GM19023 (cell line): ENCODE measurements at regions not wholly inside any gene's neighbourhood (a gene's known extent, or its start where the extent isn't known, plus 50 kb on each side); places are given as distances from the start of the nearest gene placed in this dataset.

Experiments
- ATAC-seq: cut with Tn5 transposase; IDR thresholded peaks from one replicate; pipeline ENCODE4 v1.9.1; 2021; ENCODE audit warnings: mild to moderate bottlenecking, moderate library complexity; ENCODE audit not compliant: unreplicated experiment

DNA sequence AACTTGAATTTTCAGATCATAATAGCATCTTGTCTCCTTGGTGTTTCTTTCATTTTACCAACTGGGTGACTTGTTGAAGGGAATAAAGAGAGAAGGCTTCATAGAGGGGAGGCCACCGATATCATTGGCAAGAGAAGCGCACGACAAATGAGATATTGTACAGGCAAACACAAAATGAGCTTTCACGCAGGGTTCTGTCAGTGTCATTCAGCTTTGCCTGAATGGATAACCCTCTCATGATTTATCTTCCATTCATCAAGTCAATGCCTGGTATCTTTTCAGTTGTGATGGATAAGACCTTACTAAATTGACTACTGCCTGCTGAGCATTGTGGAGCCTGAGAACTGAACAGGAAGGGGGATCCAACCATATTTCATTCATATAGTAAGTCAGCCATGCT lies 188.6 kb upstream of the EPHA3 start:
- ATAC-seq = no peak

DNA sequence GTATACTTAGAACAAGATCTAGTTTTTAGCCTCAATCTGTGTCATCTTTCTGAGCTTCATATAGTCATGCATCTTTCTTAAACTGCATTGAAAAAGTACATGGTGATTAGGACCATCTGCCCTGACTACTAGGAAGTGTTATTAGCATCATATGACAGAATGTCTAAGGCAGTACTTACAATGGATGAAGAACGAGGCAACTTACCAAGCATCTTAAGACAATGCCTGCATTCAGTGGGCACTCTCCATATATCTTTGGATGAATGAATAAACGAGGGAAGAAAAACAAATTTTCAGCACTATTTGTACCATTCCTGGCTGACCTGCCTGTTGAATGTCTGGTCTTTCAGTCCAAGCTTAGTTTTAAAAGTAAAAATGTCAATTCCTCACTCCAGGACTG lies 185.4 kb upstream of the EPHA3 start:
- no peak for ATAC-seq

DNA sequence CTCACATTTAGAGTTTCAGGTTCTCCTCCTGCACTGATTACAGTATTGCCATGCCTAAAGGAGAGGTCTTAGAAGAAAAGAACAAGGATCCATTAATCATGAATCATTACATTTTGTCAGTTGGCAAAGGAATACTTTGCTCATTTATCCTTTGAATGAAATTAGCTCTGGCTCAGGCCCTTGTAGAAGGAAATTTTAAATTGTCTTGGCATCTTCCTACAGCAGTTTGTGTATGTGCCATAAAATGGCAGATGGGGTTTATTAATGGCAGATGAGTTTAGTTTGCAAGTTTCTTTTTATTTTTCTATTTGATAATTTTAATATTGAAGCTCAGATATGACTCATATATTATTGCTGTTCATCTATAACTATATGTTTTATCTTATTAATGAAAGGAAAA lies 181.2 kb upstream of the EPHA3 start:
- no peak for ATAC-seq

DNA sequence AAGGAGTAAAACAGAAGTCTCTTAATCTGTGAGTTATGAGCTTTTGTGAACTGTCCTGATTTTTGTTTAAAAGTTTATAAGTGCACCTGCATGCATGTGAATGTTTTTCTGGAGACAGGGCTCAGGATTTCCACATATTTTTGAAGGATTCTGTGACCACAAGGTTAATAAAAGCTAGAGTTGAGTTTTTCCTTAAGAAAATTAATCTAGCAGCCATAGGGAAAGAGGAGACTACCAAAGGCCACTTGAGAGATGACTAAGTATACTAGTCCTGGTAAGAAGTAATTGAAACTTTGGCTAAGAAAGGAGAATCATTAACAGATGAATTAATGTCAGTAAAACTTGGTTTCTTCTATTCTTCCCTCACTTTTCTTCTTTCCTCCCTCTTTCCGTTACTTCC lies 176.8 kb upstream of the EPHA3 start:
- ATAC-seq = no peak

DNA sequence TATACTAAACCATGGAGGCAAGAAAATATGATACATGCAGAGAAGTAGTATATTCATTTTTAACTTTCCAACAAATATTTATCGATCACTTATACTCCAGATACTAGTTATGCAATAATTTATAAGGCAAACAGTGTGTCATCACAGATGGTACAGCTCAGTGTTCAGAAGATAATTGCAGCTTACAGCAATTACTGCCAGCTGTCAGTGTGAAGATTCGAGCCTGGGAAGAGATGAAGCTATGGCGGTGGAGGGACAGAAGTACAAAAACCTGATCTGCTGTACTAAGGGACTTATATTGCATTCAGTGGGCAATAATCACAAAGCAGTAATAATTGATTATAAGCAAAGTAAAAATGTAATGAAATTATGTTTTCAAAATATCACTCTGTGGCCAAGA lies 170.6 kb upstream of the EPHA3 start:
- ATAC-seq = no peak

DNA sequence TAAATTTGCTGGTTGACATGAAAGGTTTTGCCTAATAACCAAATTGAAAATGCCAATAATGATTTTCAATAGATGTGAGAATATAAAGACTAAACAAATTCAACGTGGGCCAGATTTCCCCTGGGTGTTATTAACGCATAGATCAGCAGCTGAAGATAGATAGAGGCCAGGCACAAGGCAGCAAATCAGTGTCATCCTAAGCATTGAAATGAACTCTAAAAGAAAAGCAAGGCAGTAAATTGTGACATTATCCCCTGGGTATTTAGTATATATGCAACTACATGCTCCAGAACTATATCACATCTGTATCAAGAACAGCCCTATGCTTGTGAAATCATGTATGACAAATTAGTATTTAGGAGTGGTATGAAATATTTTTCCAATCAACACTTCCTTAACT lies 167.1 kb upstream of the EPHA3 start:
- ATAC-seq = no peak

DNA sequence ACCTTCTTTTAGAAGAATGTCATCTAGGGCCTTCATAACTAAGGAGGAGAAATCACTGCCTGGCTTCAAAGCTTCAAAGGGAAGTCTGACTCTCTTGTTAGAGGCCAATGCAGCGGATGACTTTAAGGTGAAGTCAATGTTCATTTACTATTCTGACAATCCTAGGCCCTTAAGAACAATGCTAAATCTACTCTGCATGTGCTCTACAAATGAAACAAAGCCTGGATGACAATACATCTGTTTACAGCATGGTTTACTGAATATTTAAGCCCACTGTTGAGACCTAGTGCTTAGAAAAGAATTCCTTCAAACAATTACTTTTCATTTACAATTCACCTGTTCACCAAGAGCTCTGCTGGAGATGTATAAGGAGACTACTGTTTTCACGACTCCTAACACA lies 160.4 kb upstream of the EPHA3 start:
- ATAC-seq = no peak

DNA sequence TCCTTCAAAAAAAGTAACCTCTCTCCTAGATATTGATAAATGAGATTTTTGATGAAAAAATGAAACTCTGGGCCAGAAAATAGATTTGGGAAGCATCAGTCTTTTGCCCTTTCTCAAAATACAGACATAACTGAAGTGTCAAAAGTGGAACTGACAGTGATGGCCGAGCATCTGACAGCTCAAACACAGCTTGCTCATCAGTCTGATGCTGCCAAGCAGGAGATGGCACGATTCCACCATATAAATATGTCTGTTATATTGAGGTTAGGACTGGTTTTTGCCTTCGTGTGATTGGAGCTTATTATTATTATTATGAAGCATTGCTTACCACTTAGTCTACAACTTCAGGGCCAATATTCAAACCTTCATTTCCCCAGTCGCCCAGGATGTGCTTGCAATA lies 152.6 kb upstream of the EPHA3 start:
- ATAC-seq = no peak

DNA sequence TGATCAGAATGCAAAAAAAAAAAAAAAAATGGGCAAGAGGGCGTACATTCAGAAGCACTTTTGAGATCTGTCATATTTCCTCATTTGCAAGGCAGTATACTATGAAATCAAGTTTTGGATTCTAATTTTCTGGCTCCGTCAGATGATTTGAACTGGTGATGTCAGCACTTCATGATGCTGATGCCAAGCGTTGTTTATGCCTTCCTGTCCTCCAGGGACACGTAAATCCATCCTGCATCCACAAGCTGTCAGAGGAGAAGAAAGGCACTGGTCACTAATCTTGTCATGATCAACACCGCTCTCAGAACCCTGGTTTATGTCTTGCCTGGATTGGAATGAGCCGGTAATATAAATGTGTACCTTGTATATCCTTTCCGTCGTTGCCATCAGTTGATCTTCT lies 152.1 kb upstream of the EPHA3 start:
- ATAC-seq = no peak

DNA sequence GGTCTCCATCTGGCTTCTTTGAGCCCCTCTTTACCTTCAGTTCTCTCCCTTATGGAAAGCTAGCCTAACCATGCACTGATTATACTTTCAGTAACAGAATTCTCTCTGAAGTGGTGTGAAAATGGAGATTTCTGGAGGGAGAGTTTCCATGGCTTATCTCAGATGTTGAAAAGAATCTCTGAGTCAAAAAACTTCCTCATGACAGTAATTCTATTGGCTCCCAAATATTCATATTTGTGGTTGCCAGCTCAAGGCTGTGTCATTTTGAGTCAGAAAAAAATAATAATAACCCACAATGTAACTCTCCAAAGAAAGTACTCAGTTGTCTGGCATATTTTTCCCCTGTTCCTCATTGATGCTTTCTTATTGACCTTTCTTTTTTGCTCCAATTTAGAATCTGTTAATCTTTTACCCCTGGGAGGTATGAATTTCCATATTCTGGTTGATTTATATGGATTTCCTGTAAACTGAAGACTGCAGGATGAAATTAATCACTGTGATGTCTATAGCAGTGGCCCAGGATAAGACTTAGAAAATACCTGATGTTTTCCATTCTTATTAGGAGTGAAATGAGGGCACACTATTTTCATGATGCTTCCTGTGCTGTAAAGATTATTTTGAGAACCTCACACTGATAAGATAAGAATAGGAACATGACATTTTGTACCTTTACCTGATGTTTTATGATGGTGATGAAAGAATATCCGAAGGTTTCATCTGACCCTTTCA lies 149.5 kb upstream of the EPHA3 start:
- ATAC-seq = no peak

DNA sequence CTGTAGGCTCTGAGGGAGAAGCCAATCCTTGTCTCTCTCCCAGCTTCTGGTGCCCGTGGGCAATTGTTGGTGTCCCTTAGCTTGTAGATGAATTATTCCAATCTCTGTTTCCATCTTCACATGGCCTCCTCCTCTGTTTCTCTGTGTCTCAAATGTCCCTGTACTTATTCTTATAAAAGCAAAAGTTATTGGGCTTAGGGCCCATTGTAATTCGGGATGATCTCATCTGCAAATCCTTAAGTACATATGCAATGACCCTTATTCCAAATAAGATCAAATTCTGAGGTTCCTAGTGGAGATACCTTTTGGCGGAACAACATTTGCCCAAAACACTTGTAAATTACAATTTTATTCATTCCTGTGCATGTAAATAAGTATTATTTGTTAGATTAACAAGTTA lies 147.4 kb upstream of the EPHA3 start:
- no peak for ATAC-seq

DNA sequence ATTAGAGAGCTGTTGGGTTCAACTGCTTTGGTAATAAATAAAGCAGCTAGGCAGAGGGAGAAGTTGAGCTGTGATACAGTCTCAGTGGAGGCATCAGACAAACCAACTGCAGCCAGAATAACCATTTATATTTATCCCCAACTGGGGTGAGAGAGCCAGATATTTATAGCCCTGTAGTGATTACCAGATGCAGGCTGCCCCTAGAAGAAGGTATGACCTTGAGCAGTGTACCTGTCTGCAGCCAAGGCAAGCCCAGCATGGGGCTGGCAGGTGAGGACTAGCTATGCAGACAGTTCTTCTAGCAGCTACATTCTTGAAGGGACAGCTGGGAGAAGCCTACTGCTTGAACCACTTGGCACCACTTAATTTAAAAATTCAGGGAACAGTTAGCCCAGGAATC lies 144.4 kb upstream of the EPHA3 start:
- ATAC-seq = no peak

DNA sequence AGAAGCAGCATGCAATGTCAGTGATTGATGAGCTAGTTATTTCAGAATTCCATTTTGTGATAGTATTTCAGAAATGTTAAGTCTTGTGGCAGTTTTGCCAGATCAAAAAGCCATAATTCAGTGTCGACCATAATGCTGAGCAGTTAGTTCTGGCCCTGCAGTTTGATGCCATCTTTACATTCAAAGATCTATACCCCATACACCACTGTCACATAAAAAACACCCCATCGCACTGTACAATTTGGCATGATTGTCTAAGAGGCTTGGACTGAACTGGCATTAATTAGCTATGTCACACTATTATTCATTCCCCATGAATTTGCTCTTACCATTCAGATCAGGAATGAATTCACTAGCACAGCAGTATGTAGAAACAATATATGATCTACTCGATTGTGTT lies 127.7 kb upstream of the EPHA3 start:
- no peak for ATAC-seq

DNA sequence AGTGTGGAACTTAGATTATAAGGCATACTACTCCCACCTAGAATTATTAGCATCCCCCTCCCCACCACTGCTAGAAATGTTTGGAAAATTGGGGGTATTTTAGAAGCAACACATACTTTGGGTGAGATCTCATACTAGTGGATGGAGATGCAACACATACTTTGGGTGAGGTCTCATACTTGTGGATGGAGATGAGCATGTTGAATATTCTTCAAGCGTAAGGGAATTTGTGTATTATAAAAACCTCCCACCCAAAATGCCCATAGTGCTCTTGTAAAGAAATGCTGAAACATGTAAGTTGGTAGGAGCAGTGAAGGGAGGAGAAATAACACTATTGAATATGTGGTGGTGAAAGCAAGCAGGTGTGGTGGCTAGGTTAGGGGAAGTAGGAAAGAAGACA lies 124.0 kb upstream of the EPHA3 start:
- no peak for ATAC-seq

DNA sequence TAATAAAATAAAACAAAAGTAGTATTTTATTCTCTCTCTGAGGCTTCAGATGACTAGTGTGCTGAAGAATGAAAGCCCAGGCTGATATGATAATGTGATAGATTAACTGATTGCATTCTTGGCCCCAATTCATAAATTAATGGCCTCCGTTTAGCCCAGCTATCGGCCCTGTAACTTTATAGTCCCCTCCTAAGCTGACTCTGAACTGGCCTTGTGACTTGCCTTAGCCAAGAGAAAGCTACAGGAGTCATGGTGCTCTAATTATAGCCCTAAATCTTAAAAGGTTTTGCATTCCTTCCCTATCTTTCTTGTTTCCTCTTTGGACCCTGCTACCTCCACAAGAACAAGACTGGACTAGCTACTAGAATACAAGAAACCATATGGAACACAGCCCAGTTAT lies 123.2 kb upstream of the EPHA3 start:
- ATAC-seq = no peak

DNA sequence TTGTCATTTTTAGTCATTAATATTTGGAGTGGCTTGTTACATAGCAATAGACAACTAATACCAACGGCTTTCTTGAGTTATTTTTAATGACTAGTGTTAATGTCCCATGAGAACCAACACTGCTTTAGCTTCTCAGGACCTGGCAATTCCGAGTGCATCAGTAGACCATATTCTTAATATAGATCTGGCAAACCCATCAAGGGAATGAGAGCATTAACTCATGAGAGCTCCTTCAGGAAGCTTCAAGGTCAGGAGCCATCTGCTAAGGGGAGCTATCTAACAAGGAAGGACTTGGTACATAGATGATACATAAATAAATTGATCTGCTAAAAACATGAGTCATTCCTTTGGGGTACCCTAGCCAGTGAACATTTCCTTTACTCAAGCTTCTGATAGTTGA lies 122.6 kb upstream of the EPHA3 start:
- no peak for ATAC-seq

DNA sequence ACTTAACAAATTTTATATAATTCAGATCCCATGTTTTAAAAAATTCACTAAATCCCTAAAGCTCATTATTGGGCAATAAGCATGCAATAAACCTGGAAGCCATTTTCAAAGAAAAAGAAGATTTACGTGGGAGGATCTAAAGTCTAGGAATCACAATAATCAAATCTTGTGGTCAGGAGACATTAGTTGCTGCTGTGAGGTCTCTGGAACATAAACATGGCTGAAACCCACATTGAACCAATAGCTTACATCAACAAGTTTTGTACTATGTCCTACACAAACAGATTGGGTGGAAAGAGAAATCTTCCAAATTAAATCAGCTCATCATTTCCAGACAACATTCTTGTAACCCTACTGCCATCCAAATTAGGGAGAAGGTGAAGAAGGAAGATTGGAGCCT lies 121.9 kb upstream of the EPHA3 start:
- no peak for ATAC-seq

DNA sequence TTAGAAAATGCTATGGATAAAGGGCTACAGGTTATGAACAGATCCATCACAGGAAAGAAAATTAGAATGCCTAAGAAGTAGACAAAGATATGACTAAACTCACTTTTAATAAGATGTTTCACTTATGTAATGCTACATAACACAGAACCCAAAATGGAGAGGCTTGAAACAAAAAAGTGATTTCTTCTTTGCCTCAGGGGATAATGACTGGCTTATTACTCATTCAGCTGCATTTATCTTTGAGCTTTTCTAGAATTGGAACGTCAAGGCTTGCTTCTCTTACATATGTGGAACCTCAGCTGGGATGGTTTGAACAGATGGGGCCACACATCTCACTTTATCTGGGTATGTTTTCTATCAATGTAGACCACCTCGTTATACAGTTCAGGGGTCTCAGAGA lies 120.6 kb upstream of the EPHA3 start:
- ATAC-seq = no peak

DNA sequence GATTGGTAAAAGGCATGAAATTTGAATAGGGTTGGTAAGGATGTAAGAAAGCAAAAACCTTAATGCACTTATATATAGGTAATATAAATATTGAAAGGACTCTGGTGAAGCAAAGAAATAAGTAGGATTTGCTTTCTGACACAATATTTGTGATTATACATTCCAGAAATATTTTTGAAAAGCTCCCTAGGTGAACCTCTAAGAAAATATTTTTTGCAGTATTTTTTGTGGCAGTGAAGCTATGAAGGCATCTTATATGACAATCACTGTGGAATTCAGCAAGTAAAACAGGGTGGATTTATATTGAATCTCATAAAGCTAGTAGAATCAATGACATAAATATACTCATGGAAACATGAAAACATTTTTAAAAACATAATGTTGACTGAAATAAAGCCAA lies 119.6 kb upstream of the EPHA3 start:
- ATAC-seq = no peak

DNA sequence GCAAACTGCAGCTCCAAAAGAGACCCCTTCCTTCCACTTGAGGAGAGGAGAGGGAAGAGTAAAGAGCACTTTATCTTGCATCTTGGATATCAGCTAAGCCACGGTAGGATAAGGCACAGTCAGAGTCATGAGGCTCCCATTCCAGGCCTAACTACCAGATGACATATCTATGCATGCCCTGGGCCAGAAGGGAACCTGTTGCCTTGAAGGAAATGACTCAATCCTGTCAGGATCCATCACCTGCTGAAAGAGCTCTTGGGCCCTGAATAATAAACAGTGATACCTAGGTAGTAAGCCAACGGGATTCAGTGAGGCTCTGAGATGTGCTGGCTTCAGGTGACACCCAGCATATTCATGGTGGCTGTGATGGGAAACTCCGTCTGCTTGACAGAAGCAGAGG lies 118.5 kb upstream of the EPHA3 start:
- no peak for ATAC-seq

DNA sequence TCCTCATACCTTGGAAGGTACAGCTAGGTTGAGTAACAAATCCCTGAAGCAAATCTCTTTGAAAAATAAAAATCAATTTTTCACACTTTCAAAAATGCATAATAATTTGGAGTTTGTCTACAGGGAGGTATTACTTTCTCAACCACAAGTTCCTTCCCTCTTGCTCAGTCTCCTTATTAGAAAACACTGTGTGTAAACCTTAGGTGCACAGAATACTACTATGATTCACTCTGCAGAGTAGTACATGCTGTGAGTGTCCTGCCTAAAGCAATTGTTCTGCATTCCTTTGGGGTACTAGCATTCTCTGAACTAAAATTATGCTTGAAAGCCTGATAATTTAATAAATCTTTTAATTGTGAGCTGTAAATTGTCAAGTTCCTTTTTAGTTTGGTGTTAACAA lies 115.9 kb upstream of the EPHA3 start:
- ATAC-seq = no peak

DNA sequence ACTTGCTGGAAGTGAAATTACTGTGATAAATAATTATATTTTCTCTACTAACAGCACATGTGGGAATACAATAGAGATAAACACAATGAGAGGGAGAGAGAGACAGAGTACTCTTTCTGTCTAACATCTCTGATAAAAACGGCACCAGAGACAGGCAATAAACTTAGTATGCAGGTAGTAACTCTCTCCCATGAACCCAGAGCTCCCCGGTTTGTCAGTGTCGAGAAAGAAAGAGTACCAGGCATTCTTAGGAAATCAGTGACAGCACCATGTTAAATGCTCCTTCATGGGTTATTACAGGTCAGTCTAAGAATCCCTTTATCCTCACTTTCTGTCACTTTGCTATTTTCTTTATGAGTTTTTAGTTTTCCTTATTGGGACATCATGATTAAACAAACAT lies 110.7 kb upstream of the EPHA3 start:
- ATAC-seq = no peak

DNA sequence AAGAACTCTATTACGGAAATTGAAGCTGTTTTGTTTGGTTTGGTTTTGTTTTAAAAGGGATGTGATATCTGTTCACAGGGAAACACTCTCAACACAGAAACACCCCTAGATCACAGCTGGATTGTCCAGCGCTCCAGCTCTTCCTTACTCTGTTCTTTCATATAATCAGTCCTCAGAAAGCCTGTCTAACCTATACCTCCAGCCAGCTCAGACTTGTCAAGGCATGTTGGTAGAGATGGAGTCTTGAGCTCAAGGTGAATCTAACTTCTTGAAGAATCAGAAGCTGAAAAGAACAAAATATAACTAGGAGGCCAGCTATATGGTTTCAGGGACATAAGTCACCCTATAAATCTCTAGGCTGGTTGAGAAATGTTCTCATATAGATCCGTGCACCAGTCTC lies 110.2 kb upstream of the EPHA3 start:
- ATAC-seq = no peak

DNA sequence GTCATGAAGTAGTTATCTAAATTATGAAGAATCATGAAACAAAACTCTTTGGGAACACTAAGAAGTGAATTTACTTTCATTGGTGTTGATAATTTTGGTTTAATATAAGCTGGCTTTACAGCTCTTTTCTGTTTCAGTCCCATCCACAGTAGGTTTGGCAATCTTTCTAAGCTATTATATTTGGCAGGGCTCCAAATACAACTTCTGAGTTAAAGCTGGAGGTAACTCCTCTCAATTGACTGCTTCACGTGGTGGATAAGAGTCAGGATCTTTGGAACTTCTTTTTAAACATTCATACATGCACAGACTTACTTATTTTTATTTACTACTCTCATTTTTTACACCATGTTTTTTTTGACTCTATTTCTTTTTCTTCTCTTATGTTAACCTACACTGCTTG lies 106.5 kb upstream of the EPHA3 start:
- ATAC-seq = no peak
